ENCODE measurements at regions not wholly inside any gene's neighbourhood (a gene's known extent, or its start where the extent isn't known, plus 50 kb on each side); places are given as distances from the start of the nearest gene placed in this dataset.

DNA sequence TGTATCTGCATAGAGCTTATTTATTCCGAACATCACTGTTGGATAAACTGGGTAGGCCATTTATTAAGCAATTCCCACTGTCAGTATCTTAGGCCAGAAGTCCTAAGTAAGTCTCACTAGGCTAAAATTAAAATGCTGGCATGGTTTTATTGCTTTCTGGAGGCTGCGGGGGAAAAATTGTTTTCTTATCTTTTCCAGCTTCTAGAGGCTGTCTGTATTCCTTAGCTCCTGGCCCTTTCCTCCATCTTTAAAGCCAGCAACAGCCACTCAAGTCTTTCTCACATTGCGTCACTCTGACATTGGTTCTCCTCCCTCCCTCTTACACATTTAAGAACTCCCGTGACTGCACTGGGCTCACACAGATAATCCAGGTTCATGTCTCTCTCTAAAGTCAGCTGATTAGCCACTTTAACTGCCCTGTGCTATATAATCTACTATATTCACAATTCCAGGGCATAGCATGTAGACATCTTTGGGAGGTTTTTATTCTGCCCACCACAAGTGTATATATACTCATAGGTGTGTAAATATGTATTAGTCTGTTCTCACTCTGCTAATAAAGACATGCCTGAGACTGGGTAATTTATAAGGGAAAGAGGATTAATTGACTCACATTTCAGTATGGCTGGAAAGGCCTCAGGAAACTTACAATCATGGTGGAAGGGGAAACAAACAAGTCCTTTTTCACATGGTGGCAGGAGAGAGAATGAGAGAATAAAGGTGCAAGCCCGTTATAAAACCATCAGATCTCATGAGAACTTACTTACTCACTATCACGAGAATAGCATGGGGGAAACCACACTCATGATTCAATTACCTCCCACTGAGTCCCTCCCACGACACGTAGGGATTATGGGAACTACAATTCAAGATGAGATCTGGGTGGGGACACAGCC, 113.5 kb upstream of the SLC7A14 start:
- TF ChIP-seq, protein P1, sequence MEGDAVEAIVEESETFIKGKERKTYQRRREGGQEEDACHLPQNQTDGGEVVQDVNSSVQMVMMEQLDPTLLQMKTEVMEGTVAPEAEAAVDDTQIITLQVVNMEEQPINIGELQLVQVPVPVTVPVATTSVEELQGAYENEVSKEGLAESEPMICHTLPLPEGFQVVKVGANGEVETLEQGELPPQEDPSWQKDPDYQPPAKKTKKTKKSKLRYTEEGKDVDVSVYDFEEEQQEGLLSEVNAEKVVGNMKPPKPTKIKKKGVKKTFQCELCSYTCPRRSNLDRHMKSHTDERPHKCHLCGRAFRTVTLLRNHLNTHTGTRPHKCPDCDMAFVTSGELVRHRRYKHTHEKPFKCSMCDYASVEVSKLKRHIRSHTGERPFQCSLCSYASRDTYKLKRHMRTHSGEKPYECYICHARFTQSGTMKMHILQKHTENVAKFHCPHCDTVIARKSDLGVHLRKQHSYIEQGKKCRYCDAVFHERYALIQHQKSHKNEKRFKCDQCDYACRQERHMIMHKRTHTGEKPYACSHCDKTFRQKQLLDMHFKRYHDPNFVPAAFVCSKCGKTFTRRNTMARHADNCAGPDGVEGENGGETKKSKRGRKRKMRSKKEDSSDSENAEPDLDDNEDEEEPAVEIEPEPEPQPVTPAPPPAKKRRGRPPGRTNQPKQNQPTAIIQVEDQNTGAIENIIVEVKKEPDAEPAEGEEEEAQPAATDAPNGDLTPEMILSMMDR (IDR thresholded peaks at IDR 0.05) = no peak
- TF ChIP-seq POLR2A (IDR thresholded peaks at IDR 0.05) = no peak

All from esophagus squamous epithelium (tissue), 4 donors.